Uterus (tissue), 3 donors: ENCODE measurements at regions not wholly inside any gene's neighbourhood (a gene's known extent, or its start where the extent isn't known, plus 50 kb on each side); places are given as distances from the start of the nearest gene placed in this dataset.
A peak's percentile ranks its signal among the peaks of the same experiment; 100 is the strongest.

Experiments used
- DNase-seq, 2 donors: peaks; one replicate each; pipeline ENCODE4 v3.0.0-alpha.2; 2019 to 2020
- H3K27ac ChIP-seq, 2 donors: fragments of 200-600 bp; sonication (generic); 1 replicate in 1 of 2; 2 replicates in 1 of 2; pipeline ENCODE4 v1.5.1; 2016 to 2018
- H3K27me3 ChIP-seq, 2 donors: fragments of 200-600 bp; sonication (generic); one replicate each; pipeline ENCODE4 v1.5.1; 2018 to 2019; ENCODE audit warnings: control low read depth in 1 of 2
- H3K36me3 ChIP-seq, 2 donors: fragments of 200-600 bp; sonication (generic); one replicate each; pipeline ENCODE4 v1.5.1; 2019; ENCODE audit warnings: control low read depth in 1 of 2
- H3K4me1 ChIP-seq, 2 donors: fragments of 200-600 bp; sonication (generic); one replicate each; pipeline ENCODE4 v1.5.1; 2018 to 2019; ENCODE audit warnings: control low read depth in 1 of 2
- H3K4me3 ChIP-seq, 2 donors: fragments of 200-600 bp; sonication (generic); 1 replicate in 1 of 2; 2 replicates in 1 of 2; pipeline ENCODE4 v1.5.1; 2018 to 2019; ENCODE audit warnings: mild to moderate bottlenecking in 1 of 2
- H3K9me3 ChIP-seq, 2 donors: fragments of 200-600 bp; sonication (generic); one replicate each; pipeline ENCODE4 v1.5.1; 2019; ENCODE audit warnings: control low read depth in 1 of 2
- POLR2A ChIP-seq, 2 donors: fragments of 450-650 bp; IDR thresholded peaks; one replicate each; pipeline ENCODE4 v1.6.1; 2016; ENCODE audit warnings: antibody characterized with exemption in 2 of 2, mild to moderate bottlenecking in 1 of 2, moderate library complexity in 1 of 2
- intact Hi-C: fragments of 100-400 bp; cut with DNase I; formaldehyde crosslinking; loops from one replicate; pipeline ENCODE4 v1.15.1; 2023; ENCODE audit warnings: low total_unique reads
- TF ChIP-seq, protein P1 (sequence below), 4 experiments: fragments of 200-600 bp in 2 of 4; fragments of 450-650 bp in 2 of 4; sonication (generic) in 2 of 4; IDR thresholded peaks; one replicate each; pipeline ENCODE4 v1.5.1; 2016 to 2019; ENCODE audit warnings: antibody characterized with exemption in 4 of 4, mild to moderate bottlenecking in 2 of 4, moderate library complexity in 1 of 4
- donor health status: DM: yes; HTN: yes; CAD: no.

DNA sequence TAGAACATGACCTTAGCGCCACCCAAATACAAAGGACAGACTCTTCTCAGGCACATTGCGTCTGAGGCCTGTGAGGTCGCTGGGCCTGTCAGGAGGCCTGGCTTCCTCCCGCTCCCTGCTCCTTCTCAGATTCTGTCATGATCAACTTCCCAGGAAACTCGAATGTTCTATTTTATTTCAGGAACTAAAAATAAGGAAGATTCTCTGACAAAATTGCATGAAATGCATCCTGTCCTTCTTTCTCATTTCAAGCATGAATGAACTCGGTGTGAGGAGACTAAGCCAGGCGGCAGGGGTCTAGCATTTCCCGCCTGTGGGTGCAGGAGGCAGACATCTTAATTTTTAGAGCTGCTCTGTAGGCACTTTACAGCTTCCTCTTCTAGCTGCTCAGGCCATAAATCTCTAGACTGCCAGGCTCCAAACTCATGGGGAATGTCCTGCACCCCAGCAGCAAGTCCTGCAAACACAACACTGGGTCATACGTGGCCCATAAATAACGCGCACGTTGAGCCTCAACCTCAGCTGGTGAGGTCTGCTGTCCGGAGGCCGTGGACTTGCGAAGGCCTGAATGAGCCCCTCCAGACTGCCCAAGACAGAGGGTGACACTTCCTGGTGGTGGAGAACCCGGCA lies 109.7 kb upstream of the ZNF236 start:
- DNase-seq = no peak
- Histone ChIP-seq H3K4me3 (no peak overlapping the region), H3K27ac (no peak overlapping the region), H3K4me1 (no peaks in the 10 kb centered on the region), H3K27me3 (no peaks in the 10 kb centered on the region), H3K36me3 (no peaks in the 10 kb centered on the region), H3K9me3 (no peaks in the 10 kb centered on the region)
- intact Hi-C loops = no loop called here
- TF ChIP-seq POLR2A (IDR thresholded peaks at IDR 0.05) = no peak
- TF ChIP-seq, protein P1, sequence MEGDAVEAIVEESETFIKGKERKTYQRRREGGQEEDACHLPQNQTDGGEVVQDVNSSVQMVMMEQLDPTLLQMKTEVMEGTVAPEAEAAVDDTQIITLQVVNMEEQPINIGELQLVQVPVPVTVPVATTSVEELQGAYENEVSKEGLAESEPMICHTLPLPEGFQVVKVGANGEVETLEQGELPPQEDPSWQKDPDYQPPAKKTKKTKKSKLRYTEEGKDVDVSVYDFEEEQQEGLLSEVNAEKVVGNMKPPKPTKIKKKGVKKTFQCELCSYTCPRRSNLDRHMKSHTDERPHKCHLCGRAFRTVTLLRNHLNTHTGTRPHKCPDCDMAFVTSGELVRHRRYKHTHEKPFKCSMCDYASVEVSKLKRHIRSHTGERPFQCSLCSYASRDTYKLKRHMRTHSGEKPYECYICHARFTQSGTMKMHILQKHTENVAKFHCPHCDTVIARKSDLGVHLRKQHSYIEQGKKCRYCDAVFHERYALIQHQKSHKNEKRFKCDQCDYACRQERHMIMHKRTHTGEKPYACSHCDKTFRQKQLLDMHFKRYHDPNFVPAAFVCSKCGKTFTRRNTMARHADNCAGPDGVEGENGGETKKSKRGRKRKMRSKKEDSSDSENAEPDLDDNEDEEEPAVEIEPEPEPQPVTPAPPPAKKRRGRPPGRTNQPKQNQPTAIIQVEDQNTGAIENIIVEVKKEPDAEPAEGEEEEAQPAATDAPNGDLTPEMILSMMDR (IDR thresholded peaks at IDR 0.05) = no peak

DNA sequence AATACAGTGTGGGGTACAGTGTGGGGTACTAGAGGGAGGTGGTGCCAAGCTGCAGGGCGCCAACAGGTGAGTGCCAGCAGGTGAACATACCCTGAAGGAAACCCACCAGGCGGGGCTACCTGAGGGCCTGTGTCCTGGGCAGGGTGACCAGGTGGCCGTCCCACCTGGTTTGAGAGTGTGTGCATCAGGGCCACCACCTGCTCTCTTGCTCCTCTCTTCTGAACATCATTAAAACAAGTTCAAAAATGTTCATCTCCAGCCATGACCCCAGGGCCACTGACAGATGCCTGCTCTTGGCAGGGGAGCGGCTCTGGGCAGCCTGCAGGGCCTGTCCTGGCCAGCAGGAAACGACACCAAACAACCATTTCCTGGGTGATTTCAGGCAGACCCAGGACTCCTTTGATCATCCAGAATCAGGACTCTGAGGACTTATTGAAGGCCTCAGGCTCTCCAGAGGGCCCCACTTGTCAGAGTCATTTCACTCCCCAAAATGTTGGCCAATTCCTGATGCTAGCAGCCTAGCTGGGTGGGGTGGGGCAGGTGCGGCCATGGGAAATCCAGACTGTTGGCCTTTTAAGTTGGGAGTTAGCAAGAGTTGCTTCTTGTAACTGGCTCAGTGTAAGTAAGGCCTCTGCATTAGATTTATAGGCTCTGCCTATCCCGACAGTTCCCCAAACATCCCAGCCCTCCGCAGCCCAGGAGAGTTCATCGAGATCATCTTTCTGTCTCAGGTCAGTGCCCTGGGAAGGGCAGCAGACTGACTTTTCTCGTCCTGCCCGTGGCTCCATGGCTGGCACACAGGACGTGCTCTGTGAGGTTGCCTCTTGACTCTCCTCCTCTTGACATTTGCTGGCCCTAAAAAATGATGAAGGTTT lies 111.5 kb upstream of the ZNF236 start:
- Histone ChIP-seq H3K27ac (peak overlapping the region in 1 of 2 donors; percentile 92), H3K9me3 (no peaks in the 10 kb centered on the region), H3K27me3 (no peaks in the 10 kb centered on the region), H3K4me1 (no peaks in the 10 kb centered on the region), H3K36me3 (no peaks in the 10 kb centered on the region), H3K4me3 (no peak overlapping the region)
- DNase-seq = no peak
- intact Hi-C loops = no loop called here
- no peak for TF ChIP-seq POLR2A (IDR thresholded peaks at IDR 0.05)
- TF ChIP-seq, protein P1 (IDR thresholded peaks at IDR 0.05) = no peak

DNA sequence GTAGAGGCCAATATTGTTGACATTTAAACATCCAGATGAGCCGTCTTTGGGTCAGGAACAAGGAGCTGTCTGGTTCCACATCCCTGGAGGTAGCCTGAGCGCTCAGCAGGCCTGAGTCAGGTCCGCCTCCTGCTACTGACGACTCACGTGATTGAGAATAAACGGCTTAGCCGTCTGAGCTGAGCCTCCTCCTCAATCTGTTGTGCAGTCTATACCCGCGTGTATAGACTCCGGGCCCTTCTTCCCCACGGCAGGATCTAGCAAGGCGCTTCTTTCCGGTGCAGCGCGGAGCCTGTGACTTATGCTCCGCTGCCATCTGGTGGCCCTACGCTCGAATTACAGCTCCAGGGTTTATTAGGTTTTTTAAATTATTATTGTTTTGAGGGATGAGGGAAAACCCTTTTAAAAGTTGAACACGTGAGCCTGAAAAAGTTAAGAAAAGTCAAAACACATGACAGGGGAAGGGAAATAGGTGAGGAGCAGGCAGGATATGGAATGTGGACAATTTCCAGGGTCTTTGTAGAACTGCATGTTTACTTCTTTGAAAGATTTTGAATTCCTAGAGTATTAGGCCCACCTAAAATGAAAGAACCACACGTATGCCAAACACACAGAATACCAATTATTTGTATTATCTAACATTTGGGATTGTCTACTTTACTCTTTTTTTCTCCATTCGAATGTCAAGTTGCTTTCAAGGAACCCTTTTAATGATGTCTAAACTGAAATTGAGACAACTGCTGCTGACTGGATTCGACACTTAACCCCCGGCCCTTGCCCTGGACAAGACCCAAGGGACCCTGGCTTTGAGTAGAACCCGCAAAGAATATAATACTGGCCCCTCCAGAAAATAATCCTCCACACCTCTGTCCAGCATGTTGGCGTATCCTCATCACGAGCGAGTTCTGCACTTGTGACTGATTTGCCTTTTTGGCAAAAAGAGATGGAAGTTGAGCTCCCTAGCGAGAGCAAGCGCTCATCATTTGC lies 112.4 kb upstream of the ZNF236 start:
- intact Hi-C loops = loop anchor here (5.0 kb wide), 1 partner anchor 313 kb away; no protein-coding TSS in a partner anchor
- Histone ChIP-seq H3K4me1 (no peaks in the 10 kb centered on the region), H3K27me3 (no peaks in the 10 kb centered on the region), H3K4me3 (no peak overlapping the region), H3K9me3 (no peaks in the 10 kb centered on the region), H3K36me3 (no peaks in the 10 kb centered on the region), H3K27ac (peak overlapping the region; percentile 87 to 92)
- DNase-seq = peak; percentile 72 to 85
- TF ChIP-seq, protein P1 (IDR thresholded peaks at IDR 0.05) = peak; percentile 91 to 95 (median 93)
- no peak for TF ChIP-seq POLR2A (IDR thresholded peaks at IDR 0.05)

DNA sequence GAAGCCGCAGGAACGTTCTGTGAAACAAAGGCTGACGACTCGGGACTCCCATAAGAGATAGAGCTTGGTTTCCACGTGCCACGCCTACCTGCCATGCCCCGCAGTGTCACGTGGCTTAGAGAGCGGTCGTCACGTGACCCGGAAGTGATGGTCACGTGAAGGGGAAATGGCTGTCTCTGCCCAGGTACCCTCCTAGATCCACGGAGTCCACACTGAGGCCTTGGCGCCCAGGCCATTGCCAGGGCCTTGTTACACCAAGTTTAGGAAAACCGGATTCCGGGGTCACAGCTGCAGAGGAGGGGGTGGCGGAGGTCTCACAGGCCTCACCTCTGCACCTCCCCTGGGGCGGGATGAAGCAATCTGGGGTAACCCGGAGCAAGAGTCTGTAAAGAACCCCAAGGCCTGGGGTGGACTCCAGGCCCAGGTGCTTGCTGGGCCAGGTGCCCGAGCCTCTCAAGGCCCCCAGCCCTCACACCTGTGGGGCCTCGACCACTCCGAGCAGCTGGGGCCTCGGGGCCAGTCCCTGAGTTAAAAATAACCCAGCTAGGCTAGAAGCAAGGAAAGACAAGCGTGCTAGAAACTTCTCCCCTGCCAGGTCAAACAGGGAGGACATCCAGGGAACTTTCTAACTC lies 113.5 kb upstream of the ZNF236 start:
- intact Hi-C loops = loop anchor here (5.0 kb wide), 1 partner anchor 312 kb away; no protein-coding TSS in a partner anchor
- Histone ChIP-seq H3K36me3 (no peaks in the 10 kb centered on the region), H3K27ac (peak overlapping the region; percentile 87 to 92), H3K4me3 (no peak overlapping the region), H3K9me3 (no peaks in the 10 kb centered on the region), H3K27me3 (no peaks in the 10 kb centered on the region), H3K4me1 (no peaks in the 10 kb centered on the region)
- TF ChIP-seq POLR2A (IDR thresholded peaks at IDR 0.05) = no peak
- TF ChIP-seq, protein P1 (IDR thresholded peaks at IDR 0.05) = no peak
- no peak for DNase-seq
